GM12878 (cell line): ENCODE measurements at regions not wholly inside any gene's neighbourhood (a gene's known extent, or its start where the extent isn't known, plus 50 kb on each side); places are given as distances from the start of the nearest gene placed in this dataset.

Source experiments
- ATAC-seq: fragments of 200-7000 bp; cut with Tn5 transposase; 3 replicates; pipeline ENCODE4 v1.9.1; 2020; ENCODE audit warnings: mild to moderate bottlenecking, moderate library complexity
- BruUV-seq: library from RNA; stranded (reverse); fragments of 400-500 nt; replicated peaks from 2 replicates; lab custom pipeline; 2021; lab: Mats Ljungman, UMichigan
- CTCF ChIA-PET: fragments of 300-600 bp; sonication (Branson Sonifier 250); formaldehyde crosslinking; extraction: SDS; loops from one replicate; lab custom pipeline; 2021; ENCODE audit warnings: inconsistent platforms; lab: Yijun Ruan, JAX
- POLR2A ChIA-PET: fragments of 350-600 bp; formaldehyde crosslinking; extraction: SDS; loops from one replicate; lab custom pipeline; 2021; ENCODE audit warnings: inconsistent platforms; lab: Charles Lee
- RAD21 ChIA-PET: fragments of 300-600 bp; sonication (Branson Sonifier 250); formaldehyde crosslinking; loops from one replicate; lab custom pipeline; 2023; ENCODE audit warnings: antibody characterized with exemption; ENCODE audit not compliant: unreplicated experiment; lab: Charles Lee
- SMC1A ChIA-PET: fragments of 300-600 bp; sonication (Branson Sonifier 250); formaldehyde crosslinking; loops from one replicate; lab custom pipeline; 2023; ENCODE audit not compliant: unreplicated experiment, uncharacterized antibody; lab: Charles Lee
- DNase-seq: peaks from one replicate; pipeline ENCODE4 v3.0.0-alpha.2; 2011; ENCODE audit warnings: low read depth, low spot score
- FAIRE-seq: peaks from 3 replicates; lab custom pipeline; 2011; peaks lifted over from hg19 to GRCh38; lab: Jason Lieb, UNC
- H2AFZ ChIP-seq: 2 replicates; pipeline ENCODE4 v1.6.0; 2011; ENCODE audit warnings: low read depth, low read length, control low read depth; ENCODE audit not compliant: control insufficient read depth
- H3K27ac ChIP-seq: 2 replicates; pipeline ENCODE4 v1.5.1; 2011; ENCODE audit warnings: control low read depth; ENCODE audit not compliant: control insufficient read depth, insufficient read depth
- H3K27me3 ChIP-seq, 2 experiments: replicated peaks in 1 of 2; 2 replicates each; pipeline versions ENCODE4 v1.6.0 to v1.6.1; 2011; ENCODE audit warnings: low read length in 1 of 2; ENCODE audit not compliant: control insufficient read depth in 2 of 2, insufficient read depth in 2 of 2
- H3K36me3 ChIP-seq, 2 experiments: 2 replicates each; pipeline ENCODE4 v1.5.1; 2011; ENCODE audit warnings: low read length in 1 of 2; ENCODE audit not compliant: control insufficient read depth in 2 of 2, insufficient read depth in 2 of 2
- H3K4me1 ChIP-seq: 2 replicates; pipeline ENCODE4 v1.6.1; 2011; ENCODE audit warnings: mild to moderate bottlenecking, low read length, moderate library complexity, mixed read lengths; ENCODE audit not compliant: control insufficient read depth, insufficient read depth
- H3K4me2 ChIP-seq: 2 replicates; pipeline ENCODE4 v1.6.0; 2011; ENCODE audit warnings: control low read depth; ENCODE audit not compliant: control insufficient read depth, insufficient read depth
- H3K4me3 ChIP-seq: fragments of 200-600 bp; sonication (generic); 2 replicates; pipeline ENCODE4 v1.5.1; 2016
- H3K79me2 ChIP-seq: 2 replicates; pipeline ENCODE4 v1.6.0; 2011; ENCODE audit warnings: low read length; ENCODE audit not compliant: control insufficient read depth, insufficient read depth
- H3K9ac ChIP-seq: 2 replicates; pipeline ENCODE4 v1.8.0; 2011; ENCODE audit warnings: low read length, control low read depth, mixed read lengths; ENCODE audit not compliant: control insufficient read depth, insufficient read depth
- H3K9me3 ChIP-seq: replicated peaks from 3 replicates; pipeline ENCODE4 v1.5.1; 2011; ENCODE audit warnings: mild to moderate bottlenecking, low read length; ENCODE audit not compliant: control insufficient read depth, insufficient read depth
- H4K20me1 ChIP-seq: 2 replicates; pipeline ENCODE4 v1.6.0; 2011; ENCODE audit not compliant: control insufficient read depth, insufficient read depth
- BMI1 ChIP-seq: fragments of 450-650 bp; IDR thresholded peaks from 2 replicates; pipeline ENCODE4 v1.6.1; 2016; ENCODE audit warnings: mild to moderate bottlenecking, moderate library complexity, borderline replicate concordance
- BRCA1 ChIP-seq: IDR thresholded peaks from 2 replicates; pipeline ENCODE4 v1.6.1; 2011; ENCODE audit warnings: low read depth, low read length, improper control_type of control experiment
- CHD4 ChIP-seq: fragments of 200-600 bp; sonication (generic); IDR thresholded peaks from 2 replicates; pipeline ENCODE4 v1.6.1; 2016; ENCODE audit warnings: mild to moderate bottlenecking
- IRF3 ChIP-seq: fragments of 450-650 bp; IDR thresholded peaks from 2 replicates; pipeline ENCODE4 v1.6.1; 2014; ENCODE audit warnings: mild to moderate bottlenecking
- KLF5 ChIP-seq: fragments of 450-650 bp; IDR thresholded peaks from 2 replicates; pipeline ENCODE4 v1.6.1; 2014; ENCODE audit warnings: mild to moderate bottlenecking; ENCODE audit not compliant: partially characterized antibody
- MEF2B ChIP-seq: fragments of 450-650 bp; IDR thresholded peaks from 2 replicates; pipeline ENCODE4 v1.6.1; 2018; ENCODE audit warnings: mild to moderate bottlenecking, moderate library complexity; ENCODE audit not compliant: partially characterized antibody, poor library complexity, severe bottlenecking
- MLLT1 ChIP-seq: fragments of 450-650 bp; IDR thresholded peaks from 2 replicates; pipeline ENCODE4 v1.6.1; 2016; ENCODE audit warnings: mild to moderate bottlenecking
- MYC ChIP-seq: IDR thresholded peaks from 2 replicates; pipeline ENCODE4 v1.6.1; 2011; ENCODE audit warnings: mild to moderate bottlenecking, low read length, moderate library complexity, inconsistent platforms; ENCODE audit not compliant: insufficient read depth, insufficient replicate concordance, insufficient read length, severe bottlenecking
- NFXL1 ChIP-seq: fragments of 450-650 bp; IDR thresholded peaks from 2 replicates; pipeline ENCODE4 v1.6.1; 2017; ENCODE audit warnings: antibody characterized with exemption, mild to moderate bottlenecking, borderline replicate concordance
- NR2C1 ChIP-seq: fragments of 450-650 bp; IDR thresholded peaks from 2 replicates; pipeline ENCODE4 v1.6.1; 2017; ENCODE audit warnings: antibody characterized with exemption, mild to moderate bottlenecking, moderate library complexity
- RELB ChIP-seq: fragments of 450-650 bp; IDR thresholded peaks from 2 replicates; pipeline ENCODE4 v1.6.1; 2017; ENCODE audit warnings: low read depth, mild to moderate bottlenecking, moderate library complexity
- WGBS: methylation state at CpG from one replicate; pipeline ENCODE4 v1.1.6; 2016; ENCODE audit warnings: low lambda C conversion rate; ENCODE audit not compliant: insufficient replicate concordance, insufficient coverage; ENCODE audit errors: missing lambda C conversion rate; 5-methylcytosine and 5-hydroxymethylcytosine counted together
- in situ Hi-C: fragments of 300-500 bp; cut with MboI; formaldehyde crosslinking; loops from 9 replicates; pipeline ENCODE4 v1.14.3; 2018; ENCODE audit warnings: mixed read lengths
- intact Hi-C: fragments of 100-400 bp; cut with micrococcal nuclease; formaldehyde crosslinking; loops from one replicate; pipeline ENCODE4 v1.14.2; 2022; ENCODE audit not compliant: unreplicated experiment
- TF ChIP-seq, protein P1 (sequence below): fragments of 450-650 bp; IDR thresholded peaks from 2 replicates; pipeline ENCODE4 v1.6.1; 2016; ENCODE audit warnings: mild to moderate bottlenecking, moderate library complexity, borderline replicate concordance
- TF ChIP-seq, protein P2 (sequence below): IDR thresholded peaks from 2 replicates; pipeline ENCODE4 v1.6.1; 2012; ENCODE audit warnings: low read depth, low read length, improper control_type of control experiment

DNA sequence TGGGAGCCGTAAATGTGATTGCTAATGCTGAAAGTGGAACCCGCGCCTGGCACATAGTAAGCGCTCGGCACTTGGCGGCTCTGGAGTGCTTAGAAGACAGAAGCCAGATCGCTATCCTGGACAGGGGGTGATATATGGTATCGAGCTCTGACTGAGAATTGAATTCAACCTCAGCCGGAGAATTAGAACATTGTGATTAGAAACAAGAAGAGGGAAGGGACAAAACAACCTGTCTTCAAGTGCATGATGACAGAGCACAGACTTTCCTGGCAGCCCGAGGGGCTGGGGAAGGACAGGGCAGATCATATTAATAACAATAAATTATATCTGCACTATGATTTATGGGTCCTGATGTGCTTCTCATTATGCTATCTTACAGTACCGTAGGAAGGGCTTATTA, 66.9 kb upstream of the TBX3 start (continued):
- no peak for TF ChIP-seq MLLT1
- no peak for TF ChIP-seq CHD4

DNA sequence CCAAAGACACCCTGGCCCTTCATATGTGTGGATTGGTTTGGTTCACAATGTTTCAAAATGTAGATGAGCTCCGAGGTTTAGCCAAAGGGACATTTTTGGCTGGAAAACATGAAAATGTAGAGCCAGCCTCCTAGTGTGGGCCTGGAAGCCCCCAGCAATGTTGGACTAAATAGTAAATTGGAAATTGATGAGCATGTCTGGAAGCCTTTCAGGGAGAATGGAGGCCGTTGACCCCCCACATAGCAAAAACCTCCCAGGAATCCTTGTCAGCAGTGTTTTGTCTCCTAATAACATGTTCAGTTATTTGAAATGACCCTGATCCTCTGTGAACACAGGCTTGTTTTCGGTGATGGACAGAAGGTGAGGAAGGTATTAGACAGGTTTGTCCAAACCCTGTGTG, 65.1 kb upstream of the TBX3 start:
- POLR2A ChIA-PET: no interaction called here
- no peak overlapping the region for H3K4me3 ChIP-seq
- no peaks in the 10 kb centered on the region for H3K9me3 ChIP-seq
- no peak overlapping the region for H3K27ac ChIP-seq
- CTCF ChIA-PET: no interaction called here
- in situ Hi-C loops: no loop called here
- no TSS peak for BruUV-seq
- RAD21 ChIA-PET: no interaction called here
- WGBS: 4% methylated on average over 3 of the region's 3 CpGs
- no peaks in the 10 kb centered on the region for H3K79me2 ChIP-seq
- no peak overlapping the region for H2AFZ ChIP-seq
- intact Hi-C loops: no loop called here
- FAIRE-seq (no peak), ATAC-seq (no peak), DNase-seq (no peak)
- H4K20me1 ChIP-seq: no peaks in the 10 kb centered on the region
- TF ChIP-seq, protein P1, sequence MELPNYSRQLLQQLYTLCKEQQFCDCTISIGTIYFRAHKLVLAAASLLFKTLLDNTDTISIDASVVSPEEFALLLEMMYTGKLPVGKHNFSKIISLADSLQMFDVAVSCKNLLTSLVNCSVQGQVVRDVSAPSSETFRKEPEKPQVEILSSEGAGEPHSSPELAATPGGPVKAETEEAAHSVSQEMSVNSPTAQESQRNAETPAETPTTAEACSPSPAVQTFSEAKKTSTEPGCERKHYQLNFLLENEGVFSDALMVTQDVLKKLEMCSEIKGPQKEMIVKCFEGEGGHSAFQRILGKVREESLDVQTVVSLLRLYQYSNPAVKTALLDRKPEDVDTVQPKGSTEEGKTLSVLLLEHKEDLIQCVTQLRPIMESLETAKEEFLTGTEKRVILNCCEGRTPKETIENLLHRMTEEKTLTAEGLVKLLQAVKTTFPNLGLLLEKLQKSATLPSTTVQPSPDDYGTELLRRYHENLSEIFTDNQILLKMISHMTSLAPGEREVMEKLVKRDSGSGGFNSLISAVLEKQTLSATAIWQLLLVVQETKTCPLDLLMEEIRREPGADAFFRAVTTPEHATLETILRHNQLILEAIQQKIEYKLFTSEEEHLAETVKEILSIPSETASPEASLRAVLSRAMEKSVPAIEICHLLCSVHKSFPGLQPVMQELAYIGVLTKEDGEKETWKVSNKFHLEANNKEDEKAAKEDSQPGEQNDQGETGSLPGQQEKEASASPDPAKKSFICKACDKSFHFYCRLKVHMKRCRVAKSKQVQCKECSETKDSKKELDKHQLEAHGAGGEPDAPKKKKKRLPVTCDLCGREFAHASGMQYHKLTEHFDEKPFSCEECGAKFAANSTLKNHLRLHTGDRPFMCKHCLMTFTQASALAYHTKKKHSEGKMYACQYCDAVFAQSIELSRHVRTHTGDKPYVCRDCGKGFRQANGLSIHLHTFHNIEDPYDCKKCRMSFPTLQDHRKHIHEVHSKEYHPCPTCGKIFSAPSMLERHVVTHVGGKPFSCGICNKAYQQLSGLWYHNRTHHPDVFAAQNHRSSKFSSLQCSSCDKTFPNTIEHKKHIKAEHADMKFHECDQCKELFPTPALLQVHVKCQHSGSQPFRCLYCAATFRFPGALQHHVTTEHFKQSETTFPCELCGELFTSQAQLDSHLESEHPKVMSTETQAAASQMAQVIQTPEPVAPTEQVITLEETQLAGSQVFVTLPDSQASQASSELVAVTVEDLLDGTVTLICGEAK: no peak
- TF ChIP-seq KLF5: no peak
- no peak for TF ChIP-seq RELB
- TF ChIP-seq BMI1: no peak
- TF ChIP-seq NR2C1: no peak
- TF ChIP-seq IRF3: no peak
- no peak for TF ChIP-seq NFXL1
- TF ChIP-seq MYC: no peak
- no peak for TF ChIP-seq BRCA1
- TF ChIP-seq MEF2B: no peak
- TF ChIP-seq, protein P2, sequence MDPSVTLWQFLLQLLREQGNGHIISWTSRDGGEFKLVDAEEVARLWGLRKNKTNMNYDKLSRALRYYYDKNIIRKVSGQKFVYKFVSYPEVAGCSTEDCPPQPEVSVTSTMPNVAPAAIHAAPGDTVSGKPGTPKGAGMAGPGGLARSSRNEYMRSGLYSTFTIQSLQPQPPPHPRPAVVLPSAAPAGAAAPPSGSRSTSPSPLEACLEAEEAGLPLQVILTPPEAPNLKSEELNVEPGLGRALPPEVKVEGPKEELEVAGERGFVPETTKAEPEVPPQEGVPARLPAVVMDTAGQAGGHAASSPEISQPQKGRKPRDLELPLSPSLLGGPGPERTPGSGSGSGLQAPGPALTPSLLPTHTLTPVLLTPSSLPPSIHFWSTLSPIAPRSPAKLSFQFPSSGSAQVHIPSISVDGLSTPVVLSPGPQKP: no peak
- no peak overlapping the region for H3K9ac ChIP-seq
- no peaks in the 10 kb centered on the region for H3K4me1 ChIP-seq
- H3K4me2 ChIP-seq: no peak overlapping the region
- SMC1A ChIA-PET: no interaction called here
- H3K27me3 ChIP-seq: no peaks in the 10 kb centered on the region; a peak in 1 of 4 replicates
- H3K36me3 ChIP-seq: no peaks in the 10 kb centered on the region
